HEK293T (cell line): ENCODE measurements at regions not wholly inside any gene's neighbourhood (a gene's known extent, or its start where the extent isn't known, plus 50 kb on each side); places are given as distances from the start of the nearest gene placed in this dataset.

Source experiments
- ELF4 ChIP-seq: fragments of 450-650 bp; IDR thresholded peaks from 2 replicates; pipeline ENCODE4 v1.6.1; 2017; ENCODE audit warnings: antibody characterized with exemption
- HDGF ChIP-seq: fragments of 450-650 bp; IDR thresholded peaks from 2 replicates; pipeline ENCODE4 v1.6.1; 2017; ENCODE audit warnings: antibody characterized with exemption, borderline replicate concordance
- L3MBTL2 ChIP-seq: fragments of 450-650 bp; conservative IDR thresholded peaks from 2 replicates; pipeline ENCODE4 v1.6.1; 2016; ENCODE audit warnings: mild to moderate bottlenecking
- TARDBP ChIP-seq: fragments of 450-650 bp; IDR thresholded peaks from 2 replicates; pipeline ENCODE4 v1.6.1; 2016

GRCh38 chr13:74767050-74767449 lies 632.8 kb upstream of the KLF12 start:
- TF ChIP-seq TARDBP (no peak), HDGF (no peak), L3MBTL2 (no peak), ELF4 (no peak)
